ENCODE measurements at regions not wholly inside any gene's neighbourhood (a gene's known extent, or its start where the extent isn't known, plus 50 kb on each side); places are given as distances from the start of the nearest gene placed in this dataset.
A peak's percentile ranks its signal among the peaks of the same experiment; 100 is the strongest.

DNA sequence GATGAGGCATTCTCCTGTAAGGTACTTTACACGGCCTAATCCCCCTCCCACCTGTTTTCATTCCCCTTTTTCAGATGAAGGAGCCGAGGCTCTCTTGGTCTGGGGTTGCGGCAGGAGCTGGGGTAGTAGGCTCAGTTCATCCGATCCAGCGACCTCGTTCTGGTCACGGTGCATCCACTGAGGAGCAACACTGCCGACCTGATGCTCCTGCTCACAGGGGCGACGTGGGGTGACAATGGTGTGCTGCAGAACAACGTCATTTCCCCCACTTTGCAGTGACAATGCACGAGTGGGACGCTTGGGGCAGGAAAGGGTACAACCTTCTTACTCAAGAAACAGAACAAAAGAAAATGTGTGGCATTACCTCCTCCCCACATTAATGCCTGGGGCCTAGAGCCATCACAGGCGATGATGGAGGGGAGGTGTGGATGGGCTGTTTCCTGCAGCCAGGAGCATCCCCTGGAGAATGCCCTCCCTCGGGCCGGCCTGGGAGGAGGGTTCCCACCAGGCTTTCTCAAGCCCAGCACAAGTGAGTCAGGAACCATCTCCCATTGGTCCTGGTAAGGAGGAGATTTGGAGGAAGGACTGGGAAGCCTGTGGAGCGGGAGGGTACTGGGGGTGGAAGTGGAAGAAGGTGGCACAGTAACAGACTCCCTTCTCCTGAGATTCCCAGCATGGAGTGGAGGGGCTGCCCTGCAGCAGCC is 125.6 kb downstream of the SPATA19 start:
- no peak for DNase-seq

GRCh38 chr11:133718831-133719230 is 126.5 kb downstream of the SPATA19 start:
- no peak for DNase-seq

DNA sequence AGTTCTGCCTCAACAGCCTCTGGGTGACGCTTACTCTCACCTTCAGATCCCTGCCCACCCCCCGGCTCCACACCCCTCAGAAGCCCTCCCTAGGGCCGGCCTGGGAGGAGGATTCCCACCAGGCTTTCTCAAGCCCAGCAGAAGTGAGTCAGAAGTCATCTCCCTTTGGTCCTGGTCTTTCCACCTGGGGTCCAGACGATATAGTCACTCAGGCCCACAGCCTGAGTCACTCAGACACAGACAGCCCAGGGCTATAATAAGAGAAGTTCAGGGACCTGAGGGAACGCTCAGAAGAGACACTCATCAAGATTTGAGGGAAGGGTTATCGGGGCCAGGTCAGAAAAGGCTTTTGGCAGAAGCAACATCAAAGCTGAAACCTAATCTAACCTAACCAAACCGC is 127.1 kb downstream of the SPATA19 start:
- no peak for DNase-seq

GRCh38 chr11:133716602-133717001 is 128.7 kb downstream of the SPATA19 start:
- no peak for DNase-seq

GRCh38 chr11:133715602-133716001 is 129.7 kb downstream of the SPATA19 start:
- DNase-seq: no peak

DNA sequence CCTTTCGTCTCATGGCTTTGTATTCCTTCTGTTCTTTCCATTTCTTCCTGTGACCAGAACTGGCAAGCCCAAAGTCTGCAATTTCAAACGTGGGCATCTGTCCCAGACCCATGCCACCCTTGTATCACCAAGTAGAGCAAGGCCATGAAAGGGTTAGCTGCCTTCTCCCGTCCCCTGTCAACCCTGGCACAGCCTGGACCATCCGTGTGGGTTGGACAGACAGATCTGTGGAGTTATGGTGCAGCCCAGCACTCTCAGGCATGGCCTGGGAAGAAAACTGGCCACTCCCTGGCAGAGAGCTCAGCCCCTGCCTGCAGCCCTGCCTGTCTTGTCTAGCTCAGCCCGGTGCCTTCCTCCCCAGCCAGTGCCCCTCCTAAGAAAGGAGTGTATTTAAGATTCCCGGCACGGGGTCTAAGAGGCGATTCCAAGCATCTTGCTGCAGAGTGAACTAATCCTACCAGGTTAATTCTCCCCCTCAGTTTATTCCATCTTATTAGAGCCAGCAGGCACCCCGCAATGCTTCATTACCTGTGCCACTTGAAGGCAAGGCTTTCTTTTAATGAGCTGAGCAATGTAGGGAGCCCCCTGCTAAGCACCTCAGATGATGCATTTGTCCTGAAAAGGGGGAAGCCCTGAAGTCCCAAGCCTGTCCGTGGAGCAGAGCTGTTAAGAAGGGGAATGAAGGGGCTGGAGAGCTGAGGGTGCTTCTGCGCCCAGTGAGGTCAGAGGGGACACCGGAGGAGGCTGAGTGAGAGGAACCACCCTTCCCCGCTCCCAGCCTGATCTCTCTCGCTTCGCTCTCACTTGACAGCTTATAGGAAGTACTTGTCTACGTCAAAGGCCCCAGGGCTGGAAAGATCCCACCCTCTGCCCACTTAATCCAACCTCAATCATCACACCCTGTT is 130.6 kb downstream of the SPATA19 start:
- DNase-seq: no peak

DNA sequence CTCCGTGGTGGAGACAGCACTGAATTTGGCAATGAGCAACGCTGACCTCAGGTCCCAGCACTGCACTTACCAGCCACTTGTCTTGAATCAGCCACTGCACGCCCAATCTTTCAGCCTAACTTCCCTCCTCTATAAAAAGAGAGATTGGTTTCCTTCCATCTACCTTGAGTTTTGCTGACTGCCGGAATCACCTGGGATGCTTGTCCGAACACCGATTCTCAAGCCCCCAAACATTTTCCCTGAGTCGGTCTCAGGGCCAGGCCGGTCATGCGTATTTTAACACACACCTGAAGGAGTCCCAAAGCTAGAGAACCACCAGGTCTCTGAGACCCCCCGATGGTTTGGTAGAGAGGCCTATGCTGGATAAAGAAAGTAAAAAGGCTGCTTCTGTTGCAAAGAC is 131.5 kb downstream of the SPATA19 start:
- DNase-seq: no peak

GRCh38 chr11:133713406-133713805 is 131.9 kb downstream of the SPATA19 start:
- no peak for DNase-seq

DNA sequence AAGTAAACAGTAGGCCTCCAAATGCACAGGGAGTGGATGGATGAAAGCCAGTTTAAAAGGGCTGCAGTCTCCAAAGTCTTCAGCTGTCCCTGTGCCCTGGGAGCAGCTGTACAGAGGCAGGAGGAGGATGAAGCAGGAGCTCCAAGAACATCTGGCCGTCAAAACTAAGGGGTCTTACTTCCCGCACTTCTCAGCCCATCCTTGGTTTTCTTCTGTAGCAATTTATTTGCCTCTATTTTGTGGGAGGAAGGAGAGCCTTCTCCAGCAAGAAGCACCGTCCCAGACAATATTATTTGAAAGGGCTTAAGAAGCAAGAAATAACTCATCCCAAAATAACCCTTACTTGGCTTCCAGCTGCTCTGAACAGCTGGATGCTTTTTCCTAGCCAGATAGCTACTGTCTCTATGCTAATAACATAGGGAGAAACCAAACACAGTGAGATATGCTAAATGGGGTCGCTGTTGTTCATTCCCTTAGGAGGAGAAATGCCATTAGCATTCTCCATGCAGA is 133.2 kb downstream of the SPATA19 start:
- peak; percentile 57 for DNase-seq

GRCh38 chr11:133711545-133711944 is 133.8 kb downstream of the SPATA19 start:
- no peak for DNase-seq

GRCh38 chr11:133710681-133711240 is 134.6 kb downstream of the SPATA19 start:
- no peak for DNase-seq

- DNase-seq: no peak
These were observed 135.1 kb downstream of the SPATA19 start for GRCh38 chr11:133710241-133710640.

DNA sequence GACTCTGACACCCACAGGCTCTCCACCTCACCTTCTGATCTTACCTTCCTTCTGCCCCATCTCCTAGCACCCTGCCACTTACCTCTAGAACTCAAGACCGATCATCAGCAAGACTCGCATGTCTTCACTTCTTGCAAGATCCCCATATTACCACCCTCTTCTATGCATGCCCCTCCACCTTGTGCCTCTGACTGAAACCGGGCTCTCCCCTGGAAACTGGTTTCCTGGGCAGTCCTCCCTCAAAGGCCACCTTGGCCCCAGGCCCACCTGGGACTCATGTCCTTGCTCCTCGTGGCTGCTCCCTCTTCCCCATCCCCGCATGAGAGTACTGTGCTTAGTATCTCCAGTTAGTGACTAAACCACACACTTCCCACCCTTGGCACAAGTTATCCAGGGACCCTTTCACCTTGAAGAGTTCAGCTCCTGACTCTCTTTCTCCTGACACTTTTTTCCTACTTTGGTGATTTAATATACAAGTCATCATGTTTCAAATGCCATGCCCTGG is 136.7 kb downstream of the SPATA19 start:
- DNase-seq: no peak

DNA sequence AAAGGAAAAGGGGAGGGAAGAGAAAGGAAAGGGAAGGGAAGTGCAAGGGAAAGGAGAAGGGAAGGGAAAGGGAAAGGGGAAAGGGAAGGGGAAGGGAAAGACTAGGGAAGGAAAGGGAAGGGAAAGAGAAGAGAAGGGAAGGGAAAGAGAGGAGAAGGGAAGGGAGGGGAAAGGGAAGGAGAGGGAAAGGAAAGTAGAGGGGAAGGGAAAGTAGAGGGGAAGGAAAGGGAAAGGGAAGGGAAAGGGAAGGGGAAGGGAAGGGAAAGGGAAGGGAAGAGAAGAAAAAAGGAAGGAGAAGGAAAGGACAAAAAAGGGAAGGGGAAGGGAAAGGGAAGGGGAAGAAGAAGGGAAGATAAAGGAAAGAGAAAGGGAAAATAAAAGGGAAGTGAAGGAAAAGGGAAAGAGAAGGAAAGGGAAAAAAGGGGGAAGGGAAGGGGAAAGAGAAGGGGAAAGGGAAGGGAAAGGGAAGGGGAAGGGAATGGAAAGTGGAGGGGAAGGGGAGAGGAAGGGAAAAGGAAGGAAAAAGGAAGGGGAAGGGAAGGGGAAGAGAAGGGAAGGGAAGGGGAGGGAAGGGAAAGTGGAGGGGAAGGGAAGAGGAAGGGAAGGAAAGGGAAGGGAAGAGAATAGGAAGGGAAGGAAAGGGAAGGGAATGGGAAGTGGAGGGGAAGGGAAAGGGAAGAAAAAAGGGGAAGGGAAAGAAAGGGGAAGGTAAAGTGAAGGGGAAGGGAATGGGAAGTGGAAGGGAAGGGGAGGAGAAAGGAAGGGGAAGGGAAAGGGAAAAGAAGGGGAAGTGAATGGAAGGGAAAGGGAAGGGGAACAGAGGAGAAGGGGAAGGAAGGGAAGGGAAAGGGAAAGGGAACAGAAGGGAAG is 138.2 kb downstream of the SPATA19 start:
- no peak for DNase-seq

DNA sequence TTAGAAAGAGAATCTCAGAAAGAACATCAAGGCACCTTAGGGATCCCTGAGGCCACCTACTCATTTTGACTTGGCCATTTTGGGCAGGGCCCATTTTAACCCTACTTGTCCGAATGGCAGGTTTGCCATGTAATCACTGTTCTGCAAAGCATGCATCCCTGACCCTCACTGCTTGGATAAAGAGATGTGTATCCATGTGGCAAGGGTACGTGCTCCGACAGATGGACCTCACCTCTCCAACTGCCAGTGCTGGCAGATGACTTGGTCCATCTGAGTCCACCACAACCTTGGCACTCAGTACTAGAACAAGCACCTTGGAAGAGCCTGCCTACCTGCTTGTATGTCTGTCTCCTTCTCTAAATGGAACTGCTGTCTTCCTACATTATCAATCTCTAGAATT is 139.4 kb downstream of the SPATA19 start:
- no peak for DNase-seq

GRCh38 chr11:133705074-133705648 is 140.2 kb downstream of the SPATA19 start:
- no peak for DNase-seq

DNA sequence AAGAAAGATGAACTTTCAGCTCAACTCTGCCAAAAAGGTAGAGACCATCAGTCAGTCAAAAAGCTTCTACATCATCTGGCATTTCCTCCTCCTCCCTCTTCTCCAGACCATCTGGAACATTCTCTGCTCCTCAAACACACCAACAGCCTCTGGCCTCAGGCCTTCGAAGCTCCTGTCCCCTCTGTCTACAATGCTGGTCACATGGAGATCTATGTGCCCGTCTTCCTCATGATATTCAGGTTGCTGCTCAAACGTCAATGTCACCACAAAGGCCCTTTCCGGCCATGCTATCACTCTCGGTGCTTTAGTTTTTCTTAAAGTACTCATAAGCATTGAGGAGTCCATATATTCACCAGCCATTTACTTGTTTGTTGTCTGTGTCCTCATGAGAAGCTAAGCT is 146.2 kb downstream of the SPATA19 start:
- DNase-seq: no peak

DNA sequence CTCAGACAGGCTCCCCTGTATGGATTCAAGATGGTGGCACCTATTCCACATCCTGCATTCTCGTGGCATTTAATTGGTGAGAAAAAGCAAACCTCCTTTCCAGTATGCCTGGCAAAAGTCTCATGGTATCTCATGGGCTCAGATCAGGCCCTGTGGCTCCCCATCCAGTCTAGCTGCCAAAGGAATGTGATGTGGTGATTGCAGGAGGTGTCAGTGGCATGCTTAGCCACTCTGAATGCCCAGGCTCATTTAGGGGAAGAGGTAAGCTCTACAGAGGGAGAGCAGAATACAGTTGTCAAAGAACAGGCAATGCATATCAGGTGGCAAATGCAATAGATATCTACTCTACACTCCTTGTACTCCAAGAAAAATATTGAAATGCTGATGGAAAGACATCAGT is 146.7 kb downstream of the SPATA19 start:
- DNase-seq: no peak

GRCh38 chr11:133697603-133698180 is 147.6 kb downstream of the SPATA19 start:
- no peak for DNase-seq

GRCh38 chr11:133697161-133697560 is 148.2 kb downstream of the SPATA19 start:
- peak; percentile 29 for DNase-seq

DNA sequence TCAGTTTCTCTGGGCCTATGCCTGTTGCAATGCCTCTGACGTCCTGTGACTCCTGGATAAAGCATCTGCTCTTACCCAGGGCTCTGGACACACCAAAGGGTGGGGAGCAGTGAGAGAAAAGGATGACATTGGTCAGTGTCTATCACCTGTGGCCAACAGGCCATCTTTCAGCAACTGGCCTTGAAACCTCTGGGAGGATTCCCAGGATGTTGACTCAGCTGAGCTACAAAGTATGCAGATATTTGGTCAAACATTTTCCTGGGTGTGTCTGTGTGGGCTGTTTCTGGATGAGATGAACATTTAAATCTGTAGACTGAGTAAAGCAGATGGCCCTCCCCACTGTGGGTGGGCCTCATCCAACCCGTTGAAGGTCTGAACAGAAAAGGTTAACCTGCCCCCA is 149.9 kb downstream of the SPATA19 start:
- DNase-seq: no peak

All from hindlimb muscle (tissue), 1 donor.